ENCODE measurements at regions not wholly inside any gene's neighbourhood (a gene's known extent, or its start where the extent isn't known, plus 50 kb on each side); places are given as distances from the start of the nearest gene placed in this dataset.

- no peak for TF ChIP-seq CHAMP1 (IDR thresholded peaks at IDR 0.05)
- TF ChIP-seq MYNN (IDR thresholded peaks at IDR 0.05) = no peak
- no peak for TF ChIP-seq MYNN (CRISPR knock-in tag; IDR thresholded peaks at IDR 0.05)
These were observed 242.9 kb downstream of the TBX18 start (continued) for GRCh38 chr6:84521511-84521910.

- DNase-seq (ENCODE audit: extremely low read depth in 1 of 4, low spot score in 3 of 4) = no peak
- 0% methylated on average over 2 of the region's 2 CpGs for WGBS (ENCODE audit: insufficient coverage, low coverage, missing lambda C conversion rate)
- no TSS peak for BruUV-seq (replicated peaks)
- no peak for TF ChIP-seq E2F8 (IDR thresholded peaks at IDR 0.05; ENCODE audit: low read depth, partially characterized antibody)
- no peak for TF ChIP-seq ZBTB26 (CRISPR knock-in tag; IDR thresholded peaks at IDR 0.05)
- TF ChIP-seq BRD4 (IDR thresholded peaks at IDR 0.05) = no peak
- no peak for TF ChIP-seq GTF2B (IDR thresholded peaks at IDR 0.05; ENCODE audit: extremely low read depth, insufficient read length)
- no peaks in the 10 kb centered on the region for H4K20me1 ChIP-seq (replicated peaks; ENCODE audit: control insufficient read depth, insufficient read depth, low read length)
- no peak overlapping the region for H3K4me2 ChIP-seq (ENCODE audit: insufficient read depth, low read length)
- intact Hi-C loops (cut with micrococcal nuclease) = no loop called here
- in situ Hi-C loops (cut with MboI) = no loop called here
- no peak overlapping the region for H2AFZ ChIP-seq (ENCODE audit: low read depth, low read length)
- H3K27me3 ChIP-seq (ENCODE audit: control insufficient read depth in 2 of 2, insufficient read depth in 2 of 2, low read length in 2 of 2) = no peaks in the 10 kb centered on the region
- no peaks in the 10 kb centered on the region for H3K4me1 ChIP-seq (replicated peaks in 1 of 2; ENCODE audit: control insufficient read depth in 2 of 2, insufficient read depth in 2 of 2, low read length in 2 of 2)
- FAIRE-seq = no peak
- H3K9me3 ChIP-seq (replicated peaks; ENCODE audit: control insufficient read depth, insufficient read depth, low read depth, low read length) = no peaks in the 10 kb centered on the region
- no peaks in the 10 kb centered on the region for H3K9me1 ChIP-seq (ENCODE audit: control insufficient read depth, insufficient read depth, low read length)
- no peak overlapping the region for H3K9ac ChIP-seq (ENCODE audit: insufficient read depth in 1 of 2, low read depth in 2 of 2, low read length in 2 of 2)
- H3K36me3 ChIP-seq (ENCODE audit: control insufficient read depth, insufficient read depth, low read length) = no peaks in the 10 kb centered on the region
- H3K27ac ChIP-seq (ENCODE audit: extremely low read depth, low read depth, low read length) = no peak overlapping the region
- no peak for ATAC-seq
- ChIA-PET CTCF (ENCODE audit: low intra/inter-chr PET ratio) (no interaction called here), POLR2A (no interaction called here)
- H3K79me2 ChIP-seq (ENCODE audit: control insufficient read depth, insufficient read depth, low read length) = no peaks in the 10 kb centered on the region
- no peak overlapping the region for H3K4me3 ChIP-seq
These were observed 246.5 kb downstream of the TBX18 start for GRCh38 chr6:84517741-84518530.

Measured in K562 (cell line).